Neural cell (in vitro differentiated cells): ENCODE measurements at regions not wholly inside any gene's neighbourhood (a gene's known extent, or its start where the extent isn't known, plus 50 kb on each side); places are given as distances from the start of the nearest gene placed in this dataset.

ENCODE experiments used
- EP300 ChIP-seq: fragments of 450-650 bp; conservative IDR thresholded peaks from 2 replicates; pipeline ENCODE4 v1.6.1; 2014; ENCODE audit warnings: antibody characterized with exemption, mild to moderate bottlenecking, moderate library complexity; ENCODE audit not compliant: poor library complexity, severe bottlenecking
- POLR2AphosphoS5 ChIP-seq: IDR thresholded peaks from 2 replicates; pipeline ENCODE4 v1.6.1; 2012
- RAD21 ChIP-seq: fragments of 450-650 bp; conservative IDR thresholded peaks from 2 replicates; pipeline ENCODE4 v1.6.1; 2014; ENCODE audit warnings: antibody characterized with exemption, mild to moderate bottlenecking, moderate library complexity
- TAF1 ChIP-seq: IDR thresholded peaks from 2 replicates; pipeline ENCODE4 v1.6.1; 2012; ENCODE audit warnings: low read depth
- TF ChIP-seq, protein P1 (sequence below): fragments of 450-650 bp; IDR thresholded peaks from 2 replicates; pipeline ENCODE4 v1.5.1; 2014; ENCODE audit warnings: antibody characterized with exemption, mild to moderate bottlenecking, moderate library complexity; ENCODE audit not compliant: poor library complexity, severe bottlenecking
- TF ChIP-seq, protein P2 (sequence below): IDR thresholded peaks from 2 replicates; pipeline ENCODE4 v1.6.1; 2012; ENCODE audit warnings: borderline replicate concordance

DNA sequence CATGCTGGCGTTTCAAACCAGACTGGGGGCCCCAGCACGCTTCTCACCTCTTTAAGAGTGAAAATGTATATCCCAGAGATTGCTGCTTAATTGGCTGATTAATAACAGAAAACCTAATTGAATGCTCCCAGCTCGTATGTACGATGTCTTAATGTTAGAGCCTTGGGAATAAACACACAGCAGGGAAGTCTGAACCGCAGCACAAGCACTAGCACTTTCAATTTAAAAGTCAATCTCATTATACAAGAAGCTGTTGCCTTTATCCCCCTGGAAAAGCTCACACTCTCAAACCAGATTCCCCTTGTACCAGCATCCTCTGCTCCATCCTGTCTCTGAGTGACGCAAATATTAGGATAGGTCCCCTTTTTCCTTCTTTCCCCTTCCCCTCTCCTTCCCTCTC, 449.1 kb downstream of the MN1 start:
- no peak for TF ChIP-seq EP300
- TF ChIP-seq, protein P1, sequence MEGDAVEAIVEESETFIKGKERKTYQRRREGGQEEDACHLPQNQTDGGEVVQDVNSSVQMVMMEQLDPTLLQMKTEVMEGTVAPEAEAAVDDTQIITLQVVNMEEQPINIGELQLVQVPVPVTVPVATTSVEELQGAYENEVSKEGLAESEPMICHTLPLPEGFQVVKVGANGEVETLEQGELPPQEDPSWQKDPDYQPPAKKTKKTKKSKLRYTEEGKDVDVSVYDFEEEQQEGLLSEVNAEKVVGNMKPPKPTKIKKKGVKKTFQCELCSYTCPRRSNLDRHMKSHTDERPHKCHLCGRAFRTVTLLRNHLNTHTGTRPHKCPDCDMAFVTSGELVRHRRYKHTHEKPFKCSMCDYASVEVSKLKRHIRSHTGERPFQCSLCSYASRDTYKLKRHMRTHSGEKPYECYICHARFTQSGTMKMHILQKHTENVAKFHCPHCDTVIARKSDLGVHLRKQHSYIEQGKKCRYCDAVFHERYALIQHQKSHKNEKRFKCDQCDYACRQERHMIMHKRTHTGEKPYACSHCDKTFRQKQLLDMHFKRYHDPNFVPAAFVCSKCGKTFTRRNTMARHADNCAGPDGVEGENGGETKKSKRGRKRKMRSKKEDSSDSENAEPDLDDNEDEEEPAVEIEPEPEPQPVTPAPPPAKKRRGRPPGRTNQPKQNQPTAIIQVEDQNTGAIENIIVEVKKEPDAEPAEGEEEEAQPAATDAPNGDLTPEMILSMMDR = no peak
- no peak for TF ChIP-seq POLR2AphosphoS5
- TF ChIP-seq TAF1 = no peak
- no peak for TF ChIP-seq RAD21
- TF ChIP-seq, protein P2, sequence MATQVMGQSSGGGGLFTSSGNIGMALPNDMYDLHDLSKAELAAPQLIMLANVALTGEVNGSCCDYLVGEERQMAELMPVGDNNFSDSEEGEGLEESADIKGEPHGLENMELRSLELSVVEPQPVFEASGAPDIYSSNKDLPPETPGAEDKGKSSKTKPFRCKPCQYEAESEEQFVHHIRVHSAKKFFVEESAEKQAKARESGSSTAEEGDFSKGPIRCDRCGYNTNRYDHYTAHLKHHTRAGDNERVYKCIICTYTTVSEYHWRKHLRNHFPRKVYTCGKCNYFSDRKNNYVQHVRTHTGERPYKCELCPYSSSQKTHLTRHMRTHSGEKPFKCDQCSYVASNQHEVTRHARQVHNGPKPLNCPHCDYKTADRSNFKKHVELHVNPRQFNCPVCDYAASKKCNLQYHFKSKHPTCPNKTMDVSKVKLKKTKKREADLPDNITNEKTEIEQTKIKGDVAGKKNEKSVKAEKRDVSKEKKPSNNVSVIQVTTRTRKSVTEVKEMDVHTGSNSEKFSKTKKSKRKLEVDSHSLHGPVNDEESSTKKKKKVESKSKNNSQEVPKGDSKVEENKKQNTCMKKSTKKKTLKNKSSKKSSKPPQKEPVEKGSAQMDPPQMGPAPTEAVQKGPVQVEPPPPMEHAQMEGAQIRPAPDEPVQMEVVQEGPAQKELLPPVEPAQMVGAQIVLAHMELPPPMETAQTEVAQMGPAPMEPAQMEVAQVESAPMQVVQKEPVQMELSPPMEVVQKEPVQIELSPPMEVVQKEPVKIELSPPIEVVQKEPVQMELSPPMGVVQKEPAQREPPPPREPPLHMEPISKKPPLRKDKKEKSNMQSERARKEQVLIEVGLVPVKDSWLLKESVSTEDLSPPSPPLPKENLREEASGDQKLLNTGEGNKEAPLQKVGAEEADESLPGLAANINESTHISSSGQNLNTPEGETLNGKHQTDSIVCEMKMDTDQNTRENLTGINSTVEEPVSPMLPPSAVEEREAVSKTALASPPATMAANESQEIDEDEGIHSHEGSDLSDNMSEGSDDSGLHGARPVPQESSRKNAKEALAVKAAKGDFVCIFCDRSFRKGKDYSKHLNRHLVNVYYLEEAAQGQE = no peak
